Neural crest cell (in vitro differentiated cells): ENCODE measurements at regions not wholly inside any gene's neighbourhood (a gene's known extent, or its start where the extent isn't known, plus 50 kb on each side); places are given as distances from the start of the nearest gene placed in this dataset.
A peak's percentile ranks its signal among the peaks of the same experiment; 100 is the strongest.

ENCODE experiments used
- DNase-seq: peaks from one replicate; pipeline ENCODE4 v3.0.0; 2021; ENCODE audit warnings: low read depth, mixed read lengths, low spot score
- H3K27ac Mint-ChIP-seq: one replicate; pipeline ENCODE4 v1.8.0; 2021; ENCODE audit warnings: mild to moderate bottlenecking, mixed read lengths; ENCODE audit not compliant: unreplicated experiment
- H3K27me3 Mint-ChIP-seq: 2 replicates; pipeline ENCODE4 v1.8.0; 2021; ENCODE audit warnings: low read depth, mild to moderate bottlenecking, mixed read lengths
- H3K36me3 Mint-ChIP-seq: 2 replicates; pipeline ENCODE4 v1.8.0; 2021; ENCODE audit warnings: low read depth, mild to moderate bottlenecking, mixed read lengths
- H3K4me1 Mint-ChIP-seq: 2 replicates; pipeline ENCODE4 v1.8.0; 2021; ENCODE audit warnings: mixed read lengths
- H3K4me3 Mint-ChIP-seq: one replicate; pipeline ENCODE4 v1.8.0; 2021; ENCODE audit warnings: mild to moderate bottlenecking, mixed read lengths
- H3K9me3 Mint-ChIP-seq: 2 replicates; pipeline ENCODE4 v1.8.0; 2021; ENCODE audit warnings: mixed read lengths
- TF ChIP-seq, protein P1 (sequence below): fragments of 200-600 bp; sonication (generic); conservative IDR thresholded peaks from 2 replicates; pipeline ENCODE4 v1.5.0; 2021; ENCODE audit warnings: antibody characterized with exemption, mild to moderate bottlenecking

DNA sequence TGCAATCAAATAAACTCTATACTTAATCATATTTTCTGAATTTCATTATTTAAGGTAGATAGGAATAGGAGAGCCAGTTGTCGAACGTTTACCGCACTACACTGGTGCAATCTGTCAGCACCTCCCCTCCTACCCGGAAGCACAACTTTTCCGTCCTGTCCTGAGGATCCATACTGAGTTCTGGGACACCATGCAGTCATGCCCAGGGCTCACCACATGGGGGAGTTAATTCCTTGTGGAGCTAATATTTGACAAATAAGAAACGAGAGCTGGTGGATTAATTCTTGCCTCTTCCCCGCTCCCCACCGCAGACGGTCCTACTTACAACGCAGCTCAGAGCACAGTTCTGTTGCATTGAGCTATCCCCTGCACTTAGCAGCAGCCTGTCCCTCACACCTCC lies 107.7 kb upstream of the RALGAPA2 start:
- Mint-ChIP-seq H3K27ac (no peak overlapping the region), H3K4me1 (peaks cover 15% of the 10 kb centered on the region), H3K36me3 (no peaks in the 10 kb centered on the region), H3K4me3 (no peak overlapping the region), H3K9me3 (no peaks in the 10 kb centered on the region), H3K27me3 (peaks cover 18% of the 10 kb centered on the region)
- DNase-seq: peak; percentile 39
- TF ChIP-seq, protein P1, sequence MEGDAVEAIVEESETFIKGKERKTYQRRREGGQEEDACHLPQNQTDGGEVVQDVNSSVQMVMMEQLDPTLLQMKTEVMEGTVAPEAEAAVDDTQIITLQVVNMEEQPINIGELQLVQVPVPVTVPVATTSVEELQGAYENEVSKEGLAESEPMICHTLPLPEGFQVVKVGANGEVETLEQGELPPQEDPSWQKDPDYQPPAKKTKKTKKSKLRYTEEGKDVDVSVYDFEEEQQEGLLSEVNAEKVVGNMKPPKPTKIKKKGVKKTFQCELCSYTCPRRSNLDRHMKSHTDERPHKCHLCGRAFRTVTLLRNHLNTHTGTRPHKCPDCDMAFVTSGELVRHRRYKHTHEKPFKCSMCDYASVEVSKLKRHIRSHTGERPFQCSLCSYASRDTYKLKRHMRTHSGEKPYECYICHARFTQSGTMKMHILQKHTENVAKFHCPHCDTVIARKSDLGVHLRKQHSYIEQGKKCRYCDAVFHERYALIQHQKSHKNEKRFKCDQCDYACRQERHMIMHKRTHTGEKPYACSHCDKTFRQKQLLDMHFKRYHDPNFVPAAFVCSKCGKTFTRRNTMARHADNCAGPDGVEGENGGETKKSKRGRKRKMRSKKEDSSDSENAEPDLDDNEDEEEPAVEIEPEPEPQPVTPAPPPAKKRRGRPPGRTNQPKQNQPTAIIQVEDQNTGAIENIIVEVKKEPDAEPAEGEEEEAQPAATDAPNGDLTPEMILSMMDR: peak; percentile 53

DNA sequence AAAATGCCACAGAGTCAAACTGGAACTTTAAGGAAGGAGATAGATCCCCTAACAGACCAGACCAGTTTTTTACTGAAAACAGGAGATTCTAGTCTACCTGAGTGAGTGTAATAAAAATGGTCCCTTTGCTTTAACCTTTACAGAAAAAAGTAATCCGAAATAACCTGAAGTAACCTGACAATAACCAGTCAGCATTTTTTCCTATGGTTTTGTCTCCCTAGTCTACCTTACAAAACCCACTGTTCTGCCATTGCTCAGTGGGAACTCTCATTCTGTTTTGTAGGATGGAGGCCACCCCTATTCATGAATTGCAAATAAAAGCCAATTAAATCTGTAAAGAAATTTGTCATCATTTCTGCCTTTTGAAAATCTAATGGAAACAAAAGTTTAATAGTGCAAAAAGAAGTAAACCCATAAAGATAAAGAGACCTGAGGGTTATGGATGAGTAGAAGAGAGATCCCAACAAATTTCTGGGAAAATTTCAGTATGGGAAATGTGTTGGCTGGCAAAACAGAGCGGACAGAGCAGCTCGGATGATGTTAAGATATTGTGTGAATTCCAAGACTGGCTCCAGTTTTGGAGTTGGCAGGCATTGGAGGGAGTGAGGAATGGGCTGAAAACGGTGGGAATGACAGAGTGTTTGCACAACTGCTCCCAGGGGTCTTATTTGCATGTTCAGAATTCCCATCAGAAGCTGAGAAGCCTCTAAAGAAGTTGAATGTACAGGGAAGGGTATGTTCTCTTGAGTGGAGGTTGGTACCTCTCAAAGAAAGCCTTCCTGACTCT lies 104.7 kb upstream of the RALGAPA2 start:
- peaks cover 3% of the 10 kb centered on the region for H3K27me3 Mint-ChIP-seq
- no peaks in the 10 kb centered on the region for H3K36me3 Mint-ChIP-seq
- no peak for DNase-seq
- no peak overlapping the region for H3K4me3 Mint-ChIP-seq
- H3K4me1 Mint-ChIP-seq: peaks cover 17% of the 10 kb centered on the region
- peaks cover 2% of the 10 kb centered on the region for H3K9me3 Mint-ChIP-seq
- no peak overlapping the region for H3K27ac Mint-ChIP-seq
- TF ChIP-seq, protein P1: no peak

DNA sequence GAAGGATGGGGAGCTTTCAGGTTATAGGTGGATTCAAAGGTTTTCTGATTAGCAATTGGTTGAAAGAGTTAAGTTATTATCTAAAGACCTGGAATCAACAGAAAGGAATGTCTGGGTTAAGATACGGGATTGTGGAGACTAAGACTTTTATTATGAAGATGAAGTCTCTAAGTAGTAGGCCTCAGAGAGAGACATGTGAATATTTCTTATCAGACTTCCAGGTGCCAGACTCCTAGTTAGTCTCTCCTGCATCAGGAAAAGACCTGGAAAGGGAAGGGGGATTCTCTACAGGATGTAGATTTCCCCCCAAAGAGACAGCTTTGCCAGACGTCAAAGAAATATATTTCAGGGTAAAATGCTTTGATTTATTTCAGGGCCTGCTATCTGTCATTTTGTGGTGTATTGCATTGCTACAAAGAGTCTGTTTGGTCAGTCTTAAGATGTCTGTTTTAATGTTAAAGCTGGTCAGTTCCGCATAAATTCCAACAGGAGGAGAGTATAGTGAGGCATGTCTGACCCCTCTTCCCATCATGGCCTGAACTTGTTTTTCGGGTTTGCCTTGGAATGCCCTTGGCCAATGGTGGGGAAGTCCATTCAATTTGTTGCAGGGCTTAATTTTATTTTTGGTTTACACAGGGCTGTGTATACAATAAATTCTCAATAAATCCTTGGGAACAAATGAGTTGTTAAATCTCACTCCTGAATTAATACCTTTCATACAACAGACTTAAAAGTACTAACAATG lies 103.4 kb upstream of the RALGAPA2 start:
- TF ChIP-seq, protein P1: no peak
- H3K4me3 Mint-ChIP-seq: no peak overlapping the region
- H3K36me3 Mint-ChIP-seq: no peaks in the 10 kb centered on the region
- DNase-seq: no peak
- peaks cover 16% of the 10 kb centered on the region for H3K4me1 Mint-ChIP-seq
- H3K27me3 Mint-ChIP-seq: peaks cover 3% of the 10 kb centered on the region
- H3K9me3 Mint-ChIP-seq: peaks cover 2% of the 10 kb centered on the region
- no peak overlapping the region for H3K27ac Mint-ChIP-seq

DNA sequence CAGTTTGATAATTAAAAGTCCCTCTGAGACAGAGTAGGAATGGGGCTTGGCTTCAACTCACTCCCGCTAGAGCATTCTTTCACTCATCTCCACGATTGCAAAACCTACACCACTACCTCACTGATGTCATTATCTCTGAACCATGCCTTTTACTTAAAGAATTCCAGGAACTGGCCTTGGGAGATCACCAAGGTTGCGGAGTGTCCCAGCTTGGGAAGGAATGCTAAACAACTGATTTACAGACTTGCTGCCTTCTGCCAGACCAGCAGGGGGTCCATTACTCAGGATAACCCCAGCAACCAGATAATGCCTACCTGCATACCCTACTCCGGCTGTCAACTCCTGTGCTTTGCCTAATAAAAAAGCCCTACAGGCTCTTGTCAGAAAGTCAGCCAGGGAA lies 102.2 kb upstream of the RALGAPA2 start:
- TF ChIP-seq, protein P1: no peak
- no peaks in the 10 kb centered on the region for H3K36me3 Mint-ChIP-seq
- H3K27ac Mint-ChIP-seq: no peak overlapping the region
- no peak for DNase-seq
- H3K9me3 Mint-ChIP-seq: peaks cover 2% of the 10 kb centered on the region
- no peak overlapping the region for H3K4me3 Mint-ChIP-seq
- peaks cover 6% of the 10 kb centered on the region for H3K4me1 Mint-ChIP-seq
- H3K27me3 Mint-ChIP-seq: peaks cover 3% of the 10 kb centered on the region

DNA sequence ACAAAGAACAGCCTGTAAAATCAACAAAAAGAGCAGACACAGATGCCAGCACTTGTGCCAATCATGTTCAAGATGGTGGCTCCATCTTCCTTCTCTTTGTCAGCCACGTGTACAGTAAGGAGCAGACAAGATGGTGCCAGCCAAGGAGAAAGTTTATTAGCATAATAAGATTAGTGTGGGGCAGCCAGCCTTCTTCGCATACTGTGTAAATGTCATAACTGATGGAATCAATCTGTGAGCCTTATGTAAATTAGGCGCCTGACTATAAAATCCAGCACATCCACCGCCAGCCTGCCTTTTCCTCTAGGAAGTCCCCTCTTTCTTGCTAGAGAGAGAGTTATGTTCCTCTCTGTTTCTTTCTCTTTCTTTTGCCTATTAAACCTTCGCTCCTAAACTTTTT lies 99.7 kb upstream of the RALGAPA2 start:
- no peaks in the 10 kb centered on the region for H3K36me3 Mint-ChIP-seq
- TF ChIP-seq, protein P1: no peak
- peaks cover 2% of the 10 kb centered on the region for H3K9me3 Mint-ChIP-seq
- peaks cover 3% of the 10 kb centered on the region for H3K27me3 Mint-ChIP-seq
- H3K4me1 Mint-ChIP-seq: peaks cover 6% of the 10 kb centered on the region
- H3K27ac Mint-ChIP-seq: no peak overlapping the region
- no peak for DNase-seq
- no peak overlapping the region for H3K4me3 Mint-ChIP-seq
